Muscle layer of duodenum (tissue), 2 donors: ENCODE measurements at regions not wholly inside any gene's neighbourhood (a gene's known extent, or its start where the extent isn't known, plus 50 kb on each side); places are given as distances from the start of the nearest gene placed in this dataset.

ENCODE experiments used
- H3K27ac ChIP-seq: one replicate; pipeline ENCODE4 v1.7.0; 2013; ENCODE audit warnings: mild to moderate bottlenecking, low read length
- H3K27me3 ChIP-seq: one replicate; pipeline ENCODE4 v1.7.0; 2013; ENCODE audit warnings: low read depth, mild to moderate bottlenecking, control low read depth, low read length
- H3K36me3 ChIP-seq, 2 donors: one replicate each; pipeline ENCODE4 v1.7.0; 2013; ENCODE audit warnings: low read length in 2 of 2, control low read depth in 1 of 2, mild to moderate bottlenecking in 1 of 2; ENCODE audit not compliant: insufficient read depth in 2 of 2, control insufficient read depth in 1 of 2
- H3K4me1 ChIP-seq, 2 donors: one replicate each; pipeline ENCODE4 v1.7.0; 2013; ENCODE audit warnings: low read length in 2 of 2, mild to moderate bottlenecking in 2 of 2, control low read depth in 1 of 2, moderate library complexity in 1 of 2; ENCODE audit not compliant: insufficient read depth in 2 of 2, control insufficient read depth in 1 of 2
- H3K4me3 ChIP-seq, 2 donors: one replicate each; pipeline ENCODE4 v1.7.0; 2013; ENCODE audit warnings: low read length in 2 of 2, low read depth in 1 of 2, mild to moderate bottlenecking in 1 of 2
- H3K9me3 ChIP-seq, 2 donors: one replicate each; pipeline ENCODE4 v1.7.0; 2013; ENCODE audit warnings: low read length in 2 of 2, control low read depth in 1 of 2, mild to moderate bottlenecking in 1 of 2; ENCODE audit not compliant: control insufficient read depth in 1 of 2
- donor health status: healthy.

DNA sequence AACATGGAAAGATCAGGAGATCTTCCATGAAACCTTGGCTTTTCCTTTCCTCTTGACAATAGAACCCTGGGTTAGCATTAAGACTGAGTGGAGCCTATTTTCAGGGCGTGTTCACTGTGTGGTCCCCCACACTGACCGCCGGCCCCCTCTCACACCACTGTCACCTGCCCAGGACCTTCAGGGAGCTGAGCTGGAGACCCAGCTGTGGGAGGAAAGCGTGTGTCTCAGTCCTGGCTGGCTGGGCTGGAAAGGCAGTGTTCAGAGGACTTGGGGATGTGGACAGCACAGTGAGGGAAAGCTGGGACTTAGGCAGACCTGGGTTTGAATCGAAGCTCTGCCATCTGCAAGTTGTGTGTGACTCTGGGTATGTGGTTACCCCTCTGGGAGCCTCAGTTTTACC lies 268.1 kb downstream of the NSG2 start:
- Histone ChIP-seq H3K4me3 (no peak overlapping the region), H3K36me3 (no peaks in the 10 kb centered on the region), H3K27me3 (no peaks in the 10 kb centered on the region), H3K4me1 (peaks cover 0 to 7% of the 10 kb centered on the region in 2 donors), H3K9me3 (no peaks in the 10 kb centered on the region), H3K27ac (no peak overlapping the region)

DNA sequence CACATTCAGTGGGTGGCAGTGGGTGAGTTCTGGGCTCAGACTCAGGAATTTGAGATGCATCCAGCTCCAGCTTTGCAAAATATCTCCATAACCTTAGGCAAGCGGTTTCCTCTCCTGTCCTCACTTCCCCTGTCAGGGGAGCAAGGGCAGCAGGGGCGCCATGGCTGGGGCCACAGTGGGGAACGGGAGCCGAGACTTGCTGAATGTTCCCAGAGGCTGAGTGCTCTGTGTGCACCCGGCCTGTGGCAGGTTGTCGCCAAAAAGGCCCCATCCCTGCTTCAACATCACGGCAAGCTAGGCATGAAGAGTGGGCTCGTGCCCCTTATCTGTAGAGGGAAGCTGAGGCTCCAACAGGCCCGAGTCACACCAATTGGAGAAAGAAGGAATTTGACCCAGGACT lies 268.8 kb downstream of the NSG2 start:
- H3K27ac ChIP-seq: no peak overlapping the region
- no peak overlapping the region for H3K4me3 ChIP-seq
- H3K27me3 ChIP-seq: no peaks in the 10 kb centered on the region
- no peaks in the 10 kb centered on the region for H3K36me3 ChIP-seq
- peaks cover 0 to 7% of the 10 kb centered on the region in 2 donors for H3K4me1 ChIP-seq
- H3K9me3 ChIP-seq: no peaks in the 10 kb centered on the region

DNA sequence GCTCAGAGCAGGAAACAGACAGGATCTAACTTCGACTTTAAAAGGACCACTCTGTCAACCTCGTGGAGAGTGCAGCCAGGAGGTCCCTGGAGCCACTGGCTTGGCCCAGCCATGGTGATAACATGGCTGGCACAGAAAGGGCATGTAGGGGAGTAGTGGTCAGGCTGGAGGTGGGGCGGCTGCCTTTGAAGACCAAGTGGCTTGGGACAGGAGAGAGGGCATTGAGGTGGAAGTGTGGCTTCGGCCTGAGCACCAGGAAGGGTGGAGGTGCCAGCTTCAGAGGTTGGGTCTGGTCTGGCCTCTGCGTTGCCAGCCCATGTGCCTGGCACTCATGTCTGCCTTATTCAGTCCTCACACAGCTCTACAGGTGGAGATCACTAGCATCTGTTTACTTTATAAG lies 270.0 kb downstream of the NSG2 start:
- H3K4me3 ChIP-seq: no peak overlapping the region
- H3K27me3 ChIP-seq: peaks cover 4% of the 10 kb centered on the region
- H3K36me3 ChIP-seq: no peaks in the 10 kb centered on the region
- peaks cover 0 to 7% of the 10 kb centered on the region in 2 donors for H3K4me1 ChIP-seq
- no peaks in the 10 kb centered on the region for H3K9me3 ChIP-seq
- H3K27ac ChIP-seq: no peak overlapping the region

DNA sequence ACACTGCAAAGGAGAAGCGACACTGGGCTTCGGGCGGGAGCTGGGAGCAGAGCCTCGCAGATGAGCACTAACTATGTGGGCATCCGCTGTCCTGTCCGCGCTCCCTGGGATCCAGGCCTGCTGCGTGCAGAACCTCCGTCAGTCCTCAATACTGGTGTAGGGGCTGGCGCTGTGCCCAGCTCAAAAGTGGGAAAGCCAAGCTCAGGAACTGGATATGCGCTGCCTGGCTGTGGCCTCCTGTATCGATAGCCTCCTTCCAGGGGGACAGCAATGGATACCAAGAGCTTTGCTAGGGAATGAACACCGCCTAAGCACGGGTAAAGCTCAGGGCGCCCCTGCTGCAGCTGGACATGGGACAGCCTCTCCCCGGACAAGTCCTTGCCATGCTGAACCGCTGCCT lies 270.4 kb downstream of the NSG2 start:
- Histone ChIP-seq H3K27ac (no peak overlapping the region), H3K4me3 (no peak overlapping the region), H3K4me1 (peaks cover 0 to 7% of the 10 kb centered on the region in 2 donors), H3K27me3 (peaks cover 4% of the 10 kb centered on the region), H3K9me3 (no peaks in the 10 kb centered on the region), H3K36me3 (no peaks in the 10 kb centered on the region)

DNA sequence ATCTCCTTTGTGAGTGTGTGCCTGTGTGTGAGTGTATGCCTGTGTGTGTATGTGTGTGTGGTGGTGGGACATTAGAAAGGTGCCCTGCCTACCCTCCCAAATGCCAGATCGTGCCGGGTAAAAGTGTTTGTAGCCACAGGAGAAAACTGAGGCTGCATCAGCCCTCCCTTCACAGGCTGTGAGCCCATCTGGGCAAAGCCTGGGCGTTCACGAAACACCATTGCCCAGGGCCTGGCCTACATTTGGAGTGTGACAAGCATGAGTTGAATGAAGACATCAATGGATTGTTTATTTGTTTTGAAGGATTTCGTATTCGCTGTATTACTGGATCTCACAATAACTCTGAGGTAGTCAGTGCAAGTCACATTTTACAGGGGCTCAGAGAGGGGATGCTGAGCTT lies 270.8 kb downstream of the NSG2 start:
- Histone ChIP-seq H3K27ac (no peak overlapping the region), H3K4me1 (peaks cover 0 to 7% of the 10 kb centered on the region in 2 donors), H3K4me3 (no peak overlapping the region), H3K36me3 (no peaks in the 10 kb centered on the region), H3K27me3 (peaks cover 4% of the 10 kb centered on the region), H3K9me3 (no peaks in the 10 kb centered on the region)

DNA sequence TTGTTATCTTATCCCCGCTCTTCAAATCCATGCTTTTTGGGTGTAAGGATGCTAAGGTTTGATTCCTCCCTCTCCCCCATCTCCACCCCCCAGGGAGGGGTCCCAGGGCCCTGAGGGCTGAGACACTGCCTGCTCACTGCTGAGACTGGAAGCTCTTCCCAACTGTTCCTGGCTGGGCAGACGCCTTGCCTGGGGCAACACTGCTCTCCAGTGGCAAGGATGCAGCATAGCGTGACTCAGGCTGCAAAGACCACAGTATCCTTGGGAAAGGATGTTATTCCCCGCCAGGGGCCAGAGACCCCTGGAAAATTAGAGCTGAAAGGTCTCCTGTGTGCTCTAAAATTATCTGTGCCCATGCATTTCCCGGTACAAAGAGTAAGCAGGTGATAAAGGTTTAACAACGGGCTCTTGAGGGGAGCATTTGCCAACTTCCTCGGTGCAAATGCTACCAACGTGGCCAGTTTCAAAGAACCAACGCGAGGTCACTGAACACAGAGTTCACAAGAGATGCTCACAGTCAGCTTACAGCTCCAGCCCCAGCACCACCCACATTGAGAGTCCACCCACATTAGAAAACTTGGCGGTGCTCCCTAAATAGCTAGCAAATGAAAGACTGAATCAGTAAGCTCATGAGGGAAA lies 271.9 kb downstream of the NSG2 start:
- Histone ChIP-seq H3K4me1 (peaks cover 0 to 2% of the 10 kb centered on the region in 2 donors), H3K9me3 (no peaks in the 10 kb centered on the region), H3K27me3 (peaks cover 4% of the 10 kb centered on the region), H3K36me3 (no peaks in the 10 kb centered on the region), H3K27ac (no peak overlapping the region), H3K4me3 (no peak overlapping the region)

DNA sequence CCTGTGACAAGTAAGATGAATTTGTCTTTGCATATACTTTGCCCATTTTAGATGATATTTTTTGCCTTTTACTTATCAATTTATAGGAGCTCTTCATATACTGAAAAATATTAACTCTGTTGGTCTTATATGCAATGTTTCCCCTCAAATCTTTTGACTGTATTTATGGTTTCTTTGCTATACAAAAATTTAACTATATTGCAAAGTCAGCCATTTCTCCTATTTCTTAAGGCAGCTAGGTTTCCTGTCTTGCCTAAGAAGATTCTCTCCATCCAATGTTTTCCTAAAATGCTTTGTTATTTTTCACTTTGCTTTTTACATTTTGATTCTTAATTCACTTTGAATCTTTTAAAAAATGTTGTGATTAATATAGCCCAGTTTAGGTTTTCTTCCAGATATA lies 273.1 kb downstream of the NSG2 start:
- H3K4me3 ChIP-seq: no peak overlapping the region
- no peaks in the 10 kb centered on the region for H3K4me1 ChIP-seq
- H3K27me3 ChIP-seq: peaks cover 4% of the 10 kb centered on the region
- no peak overlapping the region for H3K27ac ChIP-seq
- H3K36me3 ChIP-seq: no peaks in the 10 kb centered on the region
- H3K9me3 ChIP-seq: no peaks in the 10 kb centered on the region

DNA sequence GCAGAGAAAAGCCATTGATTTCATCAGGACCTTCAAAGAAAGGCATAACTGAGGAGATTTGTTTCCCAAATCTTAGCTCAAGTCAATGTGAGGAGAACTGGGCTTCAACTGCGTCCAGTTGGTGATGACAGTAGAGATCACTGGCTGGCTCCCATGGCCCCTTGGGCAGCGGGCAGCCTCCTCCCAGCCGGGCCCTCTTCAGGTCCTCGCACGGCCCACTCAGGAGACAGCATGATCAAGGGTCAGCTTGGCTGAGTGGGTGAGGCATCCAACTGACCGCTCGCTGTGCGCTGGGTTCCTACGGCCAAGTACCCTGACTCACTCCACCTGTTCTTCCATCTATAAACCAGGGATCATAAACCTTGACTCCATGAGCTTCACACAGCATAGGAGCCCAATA lies 274.0 kb downstream of the NSG2 start:
- H3K4me1 ChIP-seq: no peaks in the 10 kb centered on the region
- no peaks in the 10 kb centered on the region for H3K9me3 ChIP-seq
- peaks cover 4% of the 10 kb centered on the region for H3K27me3 ChIP-seq
- no peaks in the 10 kb centered on the region for H3K36me3 ChIP-seq
- H3K4me3 ChIP-seq: no peak overlapping the region
- no peak overlapping the region for H3K27ac ChIP-seq

DNA sequence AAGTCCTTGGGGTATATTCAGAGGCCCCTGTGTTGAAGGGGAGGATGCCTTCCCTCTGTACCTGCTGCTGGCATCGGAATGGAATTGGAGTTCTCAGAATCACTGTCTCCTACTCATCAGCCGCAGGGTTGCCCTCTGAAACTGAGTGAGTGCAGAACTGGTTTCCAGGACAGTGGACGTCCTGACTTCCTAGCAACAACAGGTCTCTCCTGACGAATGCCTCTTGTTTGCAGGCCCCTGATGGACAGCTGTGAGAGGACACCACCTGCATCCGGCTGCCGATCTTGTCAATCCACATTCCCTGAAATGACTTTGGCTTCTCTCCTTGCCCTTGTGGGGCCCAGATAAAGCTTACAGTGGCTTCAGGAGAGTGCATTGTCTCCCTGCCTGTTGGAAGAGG lies 274.5 kb downstream of the NSG2 start:
- Histone ChIP-seq H3K36me3 (no peaks in the 10 kb centered on the region), H3K27ac (no peak overlapping the region), H3K4me1 (no peaks in the 10 kb centered on the region), H3K27me3 (peaks cover 4% of the 10 kb centered on the region), H3K4me3 (no peak overlapping the region), H3K9me3 (no peaks in the 10 kb centered on the region)

DNA sequence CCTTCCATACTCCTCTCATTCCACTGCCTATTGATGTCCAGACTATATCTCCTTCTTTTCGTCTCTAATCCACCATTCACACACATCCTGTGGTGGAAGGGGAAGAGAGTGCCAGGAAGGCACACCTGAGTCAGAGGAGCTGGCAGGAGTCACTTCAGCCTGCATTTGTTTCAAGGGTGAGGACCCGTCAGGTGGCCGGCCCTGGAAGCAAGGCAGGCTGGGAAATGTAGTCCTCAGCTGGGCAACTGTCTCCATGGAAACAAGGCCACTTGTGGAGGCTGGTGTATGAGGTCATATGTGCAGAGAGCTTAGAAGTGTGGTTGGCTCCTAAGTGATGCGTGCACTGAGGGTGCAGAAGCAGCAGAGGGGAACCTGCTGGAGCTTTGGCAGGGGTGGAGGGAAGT lies 278.4 kb downstream of the NSG2 start:
- Histone ChIP-seq H3K4me3 (no peak overlapping the region), H3K27me3 (peaks cover 4% of the 10 kb centered on the region), H3K27ac (no peak overlapping the region), H3K36me3 (no peaks in the 10 kb centered on the region), H3K9me3 (no peaks in the 10 kb centered on the region), H3K4me1 (no peaks in the 10 kb centered on the region)

DNA sequence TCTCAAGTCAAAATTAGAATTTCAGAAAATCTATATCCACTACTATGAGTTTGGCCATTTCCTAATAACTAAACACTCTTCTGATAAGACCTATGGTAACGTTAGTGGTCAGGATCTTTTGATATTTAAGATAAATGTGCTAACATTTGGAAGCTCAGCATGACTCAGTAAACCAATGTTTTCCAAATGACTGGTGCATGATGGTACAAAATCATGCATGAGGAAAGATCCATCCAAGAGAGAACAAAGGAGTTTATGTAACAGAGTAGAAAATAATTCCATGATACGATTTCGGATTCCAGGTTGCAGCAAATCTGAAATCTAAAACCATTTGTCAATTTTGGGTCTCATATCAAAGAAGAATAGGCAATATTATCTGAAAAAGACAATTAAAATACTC lies 279.2 kb downstream of the NSG2 start:
- H3K27me3 ChIP-seq: peaks cover 4% of the 10 kb centered on the region
- no peaks in the 10 kb centered on the region for H3K36me3 ChIP-seq
- no peak overlapping the region for H3K27ac ChIP-seq
- no peaks in the 10 kb centered on the region for H3K4me1 ChIP-seq
- no peaks in the 10 kb centered on the region for H3K9me3 ChIP-seq
- no peak overlapping the region for H3K4me3 ChIP-seq

DNA sequence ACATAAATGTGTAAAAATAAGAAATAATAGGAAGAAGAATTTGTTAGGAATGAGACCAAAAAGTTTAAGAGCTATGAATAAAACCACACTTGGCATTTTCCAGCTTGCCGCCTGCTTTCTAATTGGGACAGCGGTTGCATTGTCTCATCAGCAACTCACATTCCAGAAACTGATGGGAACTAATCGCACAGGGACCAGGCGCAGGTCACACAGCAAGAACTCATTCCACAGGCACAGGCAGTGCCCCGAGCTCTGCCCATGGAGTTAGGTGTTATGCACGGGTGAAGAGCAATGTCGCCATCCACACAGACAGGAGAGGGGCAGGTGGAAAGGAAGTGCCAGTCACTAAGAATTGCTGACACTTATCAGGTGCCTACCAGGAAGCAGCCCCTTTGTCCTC lies 279.9 kb downstream of the NSG2 start:
- Histone ChIP-seq H3K27ac (no peak overlapping the region), H3K4me3 (no peak overlapping the region), H3K36me3 (no peaks in the 10 kb centered on the region), H3K4me1 (no peaks in the 10 kb centered on the region), H3K9me3 (no peaks in the 10 kb centered on the region), H3K27me3 (no peaks in the 10 kb centered on the region)
